ENCODE measurements at regions not wholly inside any gene's neighbourhood (a gene's known extent, or its start where the extent isn't known, plus 50 kb on each side); places are given as distances from the start of the nearest gene placed in this dataset.
"Not testable (repeated sequence)": the region's sequence is repeated elsewhere in the genome, so short reads cannot be mapped to it uniquely, and the experiment has no call there.

DNA sequence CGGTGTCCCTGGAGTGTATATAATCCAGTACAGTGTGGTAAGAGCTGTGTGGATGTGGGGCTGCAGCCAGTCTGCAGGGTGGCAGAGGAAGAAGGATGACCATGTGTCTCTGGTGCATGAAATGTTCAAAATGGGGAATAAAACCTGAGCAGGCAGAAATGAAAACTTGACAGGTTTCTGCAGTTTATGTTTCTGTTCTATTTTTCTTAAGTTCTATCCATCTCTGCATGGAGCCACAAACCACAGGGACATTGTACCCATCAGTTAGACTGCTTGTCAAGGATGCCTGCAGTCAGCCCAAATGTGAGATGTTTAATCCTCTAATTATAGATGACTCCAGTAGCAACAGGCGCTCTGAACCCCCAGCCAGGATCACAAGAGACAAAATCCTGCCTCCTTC, 216.7 kb downstream of the IL20RB start:
- Mint-ChIP-seq H3K27ac (no peak overlapping the region), H3K27me3 (peaks cover 2 to 9% of the 10 kb centered on the region in 2 donors), H3K4me1 (no peaks in the 10 kb centered on the region), H3K36me3 (no peaks in the 10 kb centered on the region), H3K4me3 (no peak overlapping the region), H3K9me3 (peaks cover 0 to 15% (median 5%) of the 10 kb centered on the region in 8 donors)
- POLR2A ChIA-PET (ENCODE audit: partially characterized antibody): interaction anchor here (0.6 kb wide), 1 partner anchor 1324 kb away, joined by 3 read pairs; no protein-coding TSS in a partner anchor
- no peaks in the 10 kb centered on the region for H3K36me3 ChIP-seq (ENCODE audit: insufficient read depth, low read length)
- no peak overlapping the region for H3K27ac ChIP-seq (ENCODE audit: low read depth, low read length)
- H3K4me3 ChIP-seq (ENCODE audit: low read length in 2 of 2): no peak overlapping the region
- H3K4me1 ChIP-seq (ENCODE audit: insufficient read depth, low read length): no peaks in the 10 kb centered on the region
- H3K9me3 ChIP-seq (ENCODE audit: control insufficient read depth in 1 of 2, low read length in 2 of 2): no peaks in the 10 kb centered on the region
- no peaks in the 10 kb centered on the region for H3K27me3 ChIP-seq (ENCODE audit: insufficient read depth, low read length)
- CTCF ChIA-PET (ENCODE audit: partially characterized antibody): no interaction called here
- DNase-seq: no peak
- intact Hi-C loops (cut with micrococcal nuclease): no loop called here

DNA sequence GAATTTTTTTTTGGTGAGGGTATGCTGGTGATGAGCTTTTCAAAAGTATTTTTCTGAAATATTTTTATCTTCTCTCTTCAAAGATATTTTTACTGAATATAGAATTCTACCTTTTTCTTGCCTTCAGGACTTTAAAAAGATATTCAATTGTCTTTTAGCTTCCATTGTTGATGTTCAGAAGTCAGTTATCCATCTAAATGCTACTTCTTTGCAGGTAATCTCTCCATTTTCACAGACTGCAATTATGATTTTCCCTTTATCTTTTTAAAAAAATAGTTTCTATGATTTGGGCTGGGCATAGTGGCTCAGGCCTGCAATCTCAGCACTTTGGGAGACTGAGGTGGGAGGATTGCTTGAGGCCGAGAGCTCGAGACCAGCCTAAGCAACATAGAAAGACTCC, 222.4 kb downstream of the IL20RB start:
- H3K4me1 Mint-ChIP-seq: no peaks in the 10 kb centered on the region
- CTCF ChIA-PET (ENCODE audit: partially characterized antibody): no interaction called here
- peaks cover 0 to 5% (median 0%) of the 10 kb centered on the region in 8 donors for H3K9me3 Mint-ChIP-seq
- H3K36me3 Mint-ChIP-seq: no peaks in the 10 kb centered on the region
- Histone ChIP-seq H3K9me3 (ENCODE audit: control insufficient read depth in 1 of 2, low read length in 2 of 2) (no peaks in the 10 kb centered on the region), H3K4me3 (ENCODE audit: low read length in 2 of 2) (no peak overlapping the region), H3K27me3 (ENCODE audit: insufficient read depth, low read length) (no peaks in the 10 kb centered on the region), H3K4me1 (ENCODE audit: insufficient read depth, low read length) (no peaks in the 10 kb centered on the region), H3K36me3 (ENCODE audit: insufficient read depth, low read length) (no peaks in the 10 kb centered on the region), H3K27ac (ENCODE audit: low read depth, low read length) (no peak overlapping the region)
- no peak overlapping the region for H3K4me3 Mint-ChIP-seq
- intact Hi-C loops (cut with micrococcal nuclease): no loop called here
- H3K27ac Mint-ChIP-seq: no peak overlapping the region
- POLR2A ChIA-PET (ENCODE audit: partially characterized antibody): no interaction called here
- peaks cover 0 to 3% of the 10 kb centered on the region in 2 donors for H3K27me3 Mint-ChIP-seq
- DNase-seq: no peak

DNA sequence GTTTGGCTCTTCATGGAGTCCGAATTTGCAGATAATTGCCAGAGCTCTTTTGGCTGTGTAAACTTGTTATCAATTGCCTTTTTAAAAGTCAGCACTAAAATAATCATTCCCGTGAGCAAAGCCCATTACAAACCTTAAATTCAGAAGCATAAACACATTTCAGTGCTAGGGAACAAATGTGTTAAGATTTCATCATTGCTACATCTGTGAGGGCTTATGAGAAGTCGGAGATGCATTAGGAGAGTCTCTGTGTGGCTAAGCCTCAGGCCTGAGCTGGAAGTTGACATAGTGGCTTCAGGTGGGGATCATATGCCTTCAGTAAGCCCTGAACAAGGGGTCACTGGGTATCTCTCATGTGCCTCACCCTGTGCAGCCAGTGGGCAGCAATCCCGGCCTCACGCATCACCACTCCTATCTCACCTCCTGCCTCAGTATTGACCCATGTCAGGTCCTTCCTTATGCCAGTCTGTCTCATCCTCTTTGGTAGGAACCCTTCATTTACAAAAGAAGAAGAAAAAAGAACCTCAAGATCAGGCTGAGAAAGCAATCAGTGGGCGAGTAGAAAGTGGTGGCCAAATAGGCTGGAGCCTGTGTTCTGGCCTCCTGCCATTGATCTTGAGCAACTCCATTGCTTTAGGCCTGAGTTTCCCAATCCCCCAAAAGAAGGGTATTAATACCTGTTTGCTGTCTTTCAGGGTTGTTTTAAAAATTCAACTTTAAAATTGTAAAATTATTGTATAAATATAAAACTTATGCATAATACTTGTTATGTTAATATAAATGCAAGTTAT, 233.5 kb downstream of the IL20RB start:
- Mint-ChIP-seq H3K36me3 (no peaks in the 10 kb centered on the region), H3K9me3 (no peaks in the 10 kb centered on the region), H3K4me1 (no peaks in the 10 kb centered on the region), H3K27me3 (peaks cover 0 to 4% of the 10 kb centered on the region in 2 donors), H3K4me3 (no peak overlapping the region), H3K27ac (no peak overlapping the region)
- intact Hi-C loops (cut with micrococcal nuclease): no loop called here
- no peak for DNase-seq
- H3K9me3 ChIP-seq (ENCODE audit: control insufficient read depth in 1 of 2, low read length in 2 of 2): no peaks in the 10 kb centered on the region
- no peak overlapping the region for H3K27ac ChIP-seq (ENCODE audit: low read depth, low read length)
- no peaks in the 10 kb centered on the region for H3K27me3 ChIP-seq (ENCODE audit: insufficient read depth, low read length)
- no peaks in the 10 kb centered on the region for H3K4me1 ChIP-seq (ENCODE audit: insufficient read depth, low read length)
- H3K36me3 ChIP-seq (ENCODE audit: insufficient read depth, low read length): no peaks in the 10 kb centered on the region
- ChIA-PET POLR2A (ENCODE audit: partially characterized antibody) (no interaction called here), CTCF (ENCODE audit: partially characterized antibody) (no interaction called here)
- H3K4me3 ChIP-seq (ENCODE audit: low read length in 2 of 2): no peak overlapping the region

DNA sequence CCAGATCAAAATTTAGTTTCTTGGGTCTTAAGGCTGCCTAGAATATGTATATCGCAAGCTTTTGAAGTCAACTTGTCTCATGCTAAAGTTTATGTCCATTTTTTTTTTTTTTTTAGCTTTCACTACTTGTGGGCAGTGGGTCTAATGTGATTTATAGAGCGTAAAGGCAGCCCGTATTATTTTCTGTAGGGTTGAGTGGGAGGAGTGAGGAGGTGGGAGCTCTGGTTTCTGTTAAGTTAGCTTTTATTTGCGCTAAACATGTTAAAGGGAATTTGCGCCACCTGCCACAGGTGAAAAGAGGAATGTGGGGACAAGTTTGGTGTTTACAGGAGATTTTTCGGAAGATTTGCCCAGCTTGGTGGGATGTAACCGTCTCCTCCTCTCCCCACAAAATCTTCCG, 234.2 kb downstream of the IL20RB start:
- no peaks in the 10 kb centered on the region for H3K4me1 Mint-ChIP-seq
- Histone ChIP-seq H3K27ac (ENCODE audit: low read depth, low read length) (no peak overlapping the region), H3K36me3 (ENCODE audit: insufficient read depth, low read length) (no peaks in the 10 kb centered on the region), H3K4me1 (ENCODE audit: insufficient read depth, low read length) (no peaks in the 10 kb centered on the region), H3K4me3 (ENCODE audit: low read length in 2 of 2) (no peak overlapping the region), H3K27me3 (ENCODE audit: insufficient read depth, low read length) (no peaks in the 10 kb centered on the region), H3K9me3 (ENCODE audit: control insufficient read depth in 1 of 2, low read length in 2 of 2) (no peaks in the 10 kb centered on the region)
- H3K4me3 Mint-ChIP-seq: no peak overlapping the region
- H3K27ac Mint-ChIP-seq: no peak overlapping the region
- CTCF ChIA-PET (ENCODE audit: partially characterized antibody): no interaction called here
- intact Hi-C loops (cut with micrococcal nuclease): no loop called here
- POLR2A ChIA-PET (ENCODE audit: partially characterized antibody): no interaction called here
- peaks cover 0 to 4% of the 10 kb centered on the region in 2 donors for H3K27me3 Mint-ChIP-seq
- no peaks in the 10 kb centered on the region for H3K36me3 Mint-ChIP-seq
- H3K9me3 Mint-ChIP-seq: peaks cover 0 to under 1% (median 0%) of the 10 kb centered on the region in 8 donors
- DNase-seq: no peak

DNA sequence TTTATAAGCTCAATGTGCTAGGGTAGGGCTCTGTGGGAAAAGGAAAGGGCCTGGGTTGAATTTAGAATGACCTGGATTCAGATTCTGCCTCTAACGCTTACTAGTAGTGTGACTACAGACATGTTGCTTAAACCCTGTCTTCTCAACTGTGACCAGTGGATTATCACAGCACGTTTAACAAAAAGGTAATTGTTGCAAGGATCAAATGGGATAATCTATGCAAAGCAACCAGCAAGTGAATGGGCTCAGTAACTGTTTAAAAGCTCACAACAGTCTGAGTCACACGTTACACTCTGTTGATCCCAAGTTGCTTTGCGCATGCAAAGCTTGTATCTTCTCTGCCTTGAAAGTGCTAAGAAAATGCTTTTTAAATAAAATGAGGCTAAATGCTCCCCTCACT, 236.5 kb downstream of the IL20RB start:
- H3K9me3 ChIP-seq (ENCODE audit: control insufficient read depth in 1 of 2, low read length in 2 of 2): no peaks in the 10 kb centered on the region
- intact Hi-C loops (cut with micrococcal nuclease): no loop called here
- no peak overlapping the region for H3K27ac ChIP-seq (ENCODE audit: low read depth, low read length)
- Mint-ChIP-seq H3K36me3 (no peaks in the 10 kb centered on the region), H3K9me3 (peaks cover 0 to 5% (median 1%) of the 10 kb centered on the region in 8 donors), H3K4me1 (no peaks in the 10 kb centered on the region), H3K27me3 (peaks cover 0 to 4% of the 10 kb centered on the region in 2 donors), H3K4me3 (no peak overlapping the region), H3K27ac (no peak overlapping the region)
- ChIA-PET POLR2A (ENCODE audit: partially characterized antibody) (no interaction called here), CTCF (ENCODE audit: partially characterized antibody) (no interaction called here)
- no peaks in the 10 kb centered on the region for H3K4me1 ChIP-seq (ENCODE audit: insufficient read depth, low read length)
- H3K36me3 ChIP-seq (ENCODE audit: insufficient read depth, low read length): no peaks in the 10 kb centered on the region
- H3K4me3 ChIP-seq (ENCODE audit: low read length in 2 of 2): no peak overlapping the region
- no peak for DNase-seq
- no peaks in the 10 kb centered on the region for H3K27me3 ChIP-seq (ENCODE audit: insufficient read depth, low read length)

DNA sequence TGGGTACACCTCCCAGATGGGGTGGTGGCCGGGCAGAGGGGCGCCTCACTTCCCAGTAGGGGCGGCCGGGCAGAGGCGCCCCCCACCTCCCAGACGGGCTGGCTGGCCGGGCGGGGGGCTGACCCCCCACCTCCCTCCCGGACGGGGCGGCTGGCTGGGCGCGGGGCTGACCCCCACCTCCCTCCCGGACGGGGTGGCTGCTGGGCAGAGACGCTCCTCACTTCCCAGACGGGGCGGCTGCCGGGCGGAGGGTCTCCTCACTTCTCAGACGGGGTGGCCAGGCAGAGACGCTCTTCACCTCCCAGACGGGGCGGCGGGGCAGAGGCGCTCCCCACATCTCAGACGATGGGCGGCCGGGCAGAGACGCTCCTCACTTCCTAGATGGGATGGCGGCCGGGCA, 240.6 kb downstream of the IL20RB start:
- peaks cover 0 to 12% (median 6%) of the 10 kb centered on the region in 8 donors for H3K9me3 Mint-ChIP-seq
- H3K4me1 Mint-ChIP-seq; H3K36me3 Mint-ChIP-seq; H3K27ac ChIP-seq (ENCODE audit: low read depth, low read length); DNase-seq; CTCF ChIA-PET (ENCODE audit: partially characterized antibody); H3K9me3 ChIP-seq (ENCODE audit: control insufficient read depth in 1 of 2, low read length in 2 of 2); H3K4me1 ChIP-seq (ENCODE audit: insufficient read depth, low read length); H3K27me3 Mint-ChIP-seq; intact Hi-C loops (cut with micrococcal nuclease); H3K4me3 Mint-ChIP-seq; H3K27me3 ChIP-seq (ENCODE audit: insufficient read depth, low read length); H3K27ac Mint-ChIP-seq; POLR2A ChIA-PET (ENCODE audit: partially characterized antibody); H3K36me3 ChIP-seq (ENCODE audit: insufficient read depth, low read length); H3K4me3 ChIP-seq (ENCODE audit: low read length in 2 of 2): not testable (repeated sequence)

DNA sequence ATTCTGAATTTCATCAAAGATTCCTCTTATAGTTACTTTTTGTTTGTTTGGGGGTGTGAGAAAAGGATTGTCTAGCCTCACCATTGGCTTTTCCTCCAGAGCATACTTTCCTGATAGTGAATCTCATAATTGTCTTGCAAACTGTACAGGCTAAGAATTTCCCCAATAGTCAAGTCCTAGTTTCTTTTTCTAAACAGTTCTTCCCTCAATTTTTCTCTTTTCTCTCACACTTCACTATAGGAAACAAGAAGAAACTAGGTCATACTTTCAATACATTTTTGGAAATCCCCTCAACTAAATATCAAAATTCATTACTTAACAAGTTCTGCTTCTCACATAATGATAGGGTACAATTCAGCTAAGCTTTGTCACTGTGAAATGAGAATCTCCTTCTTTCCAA, 241.9 kb downstream of the IL20RB start:
- Mint-ChIP-seq H3K27ac (no peak overlapping the region), H3K36me3 (no peaks in the 10 kb centered on the region), H3K27me3 (no peaks in the 10 kb centered on the region), H3K4me3 (no peak overlapping the region), H3K4me1 (no peaks in the 10 kb centered on the region), H3K9me3 (peaks cover 0 to 12% (median 6%) of the 10 kb centered on the region in 8 donors)
- no peaks in the 10 kb centered on the region for H3K4me1 ChIP-seq (ENCODE audit: insufficient read depth, low read length)
- no peaks in the 10 kb centered on the region for H3K9me3 ChIP-seq (ENCODE audit: control insufficient read depth in 1 of 2, low read length in 2 of 2)
- intact Hi-C loops (cut with micrococcal nuclease): no loop called here
- no peak overlapping the region for H3K27ac ChIP-seq (ENCODE audit: low read depth, low read length)
- DNase-seq: no peak
- no peak overlapping the region for H3K4me3 ChIP-seq (ENCODE audit: low read length in 2 of 2)
- ChIA-PET CTCF (ENCODE audit: partially characterized antibody) (no interaction called here), POLR2A (ENCODE audit: partially characterized antibody) (no interaction called here)
- H3K36me3 ChIP-seq (ENCODE audit: insufficient read depth, low read length): no peaks in the 10 kb centered on the region
- no peaks in the 10 kb centered on the region for H3K27me3 ChIP-seq (ENCODE audit: insufficient read depth, low read length)

All from CD4-positive, alpha-beta memory T cell (primary cell).